ENCODE measurements at regions not wholly inside any gene's neighbourhood (a gene's known extent, or its start where the extent isn't known, plus 50 kb on each side); places are given as distances from the start of the nearest gene placed in this dataset.

GRCh38 chr9:124179196-124180071 lies 78.3 kb upstream of the NEK6 start:
- DNase-seq = no peak

GRCh38 chr9:124180557-124180956 lies 77.2 kb upstream of the NEK6 start:
- DNase-seq = no peak

GRCh38 chr9:124182741-124183140 lies 75.0 kb upstream of the NEK6 start:
- no peak for DNase-seq

GRCh38 chr9:124183772-124184171 lies 74.0 kb upstream of the NEK6 start:
- no peak for DNase-seq

- DNase-seq = no peak
Observed at GRCh38 chr9:124185413-124185812, 72.3 kb upstream of the NEK6 start.

GRCh38 chr9:124187311-124187710 lies 70.4 kb upstream of the NEK6 start:
- DNase-seq = no peak

- no peak for DNase-seq
Observed at GRCh38 chr9:124188331-124189110, 69.2 kb upstream of the NEK6 start.

- DNase-seq = no peak
Observed at GRCh38 chr9:124190761-124191160, 67.0 kb upstream of the NEK6 start.

GRCh38 chr9:124191691-124192395 lies 65.9 kb upstream of the NEK6 start:
- no peak for DNase-seq

GRCh38 chr9:124196814-124197176 lies 61.0 kb upstream of the NEK6 start:
- no peak for DNase-seq

- no peak for DNase-seq
Observed at GRCh38 chr9:124197177-124198095, 60.3 kb upstream of the NEK6 start.

GRCh38 chr9:124198331-124198730 lies 59.4 kb upstream of the NEK6 start:
- DNase-seq = no peak

- no peak for DNase-seq
Observed at GRCh38 chr9:124198948-124199347, 58.8 kb upstream of the NEK6 start.

GRCh38 chr9:124199474-124199873 lies 58.3 kb upstream of the NEK6 start:
- no peak for DNase-seq

- peak; percentile 63 for DNase-seq
Observed at GRCh38 chr9:124202447-124202971, 55.2 kb upstream of the NEK6 start.

- no peak for DNase-seq
Observed at GRCh38 chr9:124205686-124206352, 51.9 kb upstream of the NEK6 start.

- no peak for DNase-seq
Observed at GRCh38 chr9:124206391-124206790, 51.4 kb upstream of the NEK6 start.
